GM23248 (cell line): ENCODE measurements at regions not wholly inside any gene's neighbourhood (a gene's known extent, or its start where the extent isn't known, plus 50 kb on each side); places are given as distances from the start of the nearest gene placed in this dataset.

ENCODE experiments used
- EZH2 ChIP-seq: fragments of 200-600 bp; sonication (generic); IDR thresholded peaks from 2 replicates; pipeline ENCODE4 v1.6.1; 2018; ENCODE audit warnings: antibody characterized with exemption, mild to moderate bottlenecking; ENCODE audit not compliant: insufficient read depth, poor library complexity, severe bottlenecking
- EZH2phosphoT487 ChIP-seq: fragments of 200-600 bp; sonication (generic); IDR thresholded peaks from 2 replicates; pipeline ENCODE4 v1.6.1; 2018; ENCODE audit warnings: antibody characterized with exemption, moderate library complexity, mild to moderate bottlenecking, low read depth; ENCODE audit not compliant: insufficient read depth

DNA sequence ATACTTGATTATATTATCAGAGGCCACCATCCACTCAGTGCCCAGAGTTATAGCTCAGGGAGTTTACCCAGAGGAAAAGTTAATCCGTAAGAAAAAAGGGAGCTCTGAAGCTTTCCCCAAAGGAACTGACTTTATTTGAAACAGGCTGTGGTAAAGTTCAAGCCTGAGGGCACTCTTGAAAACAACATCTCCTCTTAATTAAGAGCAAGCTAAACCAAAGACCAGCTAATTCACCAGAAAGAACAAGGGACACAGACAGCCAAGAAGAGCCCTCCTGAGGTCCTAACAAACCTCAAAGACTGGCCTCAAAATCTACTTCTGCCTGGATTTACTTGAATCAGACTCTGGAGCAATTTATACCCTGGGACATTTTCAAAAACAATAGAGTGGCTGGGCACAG is 159.6 kb upstream of the CHST15 start:
- no peak for TF ChIP-seq EZH2phosphoT487
- no peak for TF ChIP-seq EZH2
